ENCODE measurements at regions not wholly inside any gene's neighbourhood (a gene's known extent, or its start where the extent isn't known, plus 50 kb on each side); places are given as distances from the start of the nearest gene placed in this dataset.

DNA sequence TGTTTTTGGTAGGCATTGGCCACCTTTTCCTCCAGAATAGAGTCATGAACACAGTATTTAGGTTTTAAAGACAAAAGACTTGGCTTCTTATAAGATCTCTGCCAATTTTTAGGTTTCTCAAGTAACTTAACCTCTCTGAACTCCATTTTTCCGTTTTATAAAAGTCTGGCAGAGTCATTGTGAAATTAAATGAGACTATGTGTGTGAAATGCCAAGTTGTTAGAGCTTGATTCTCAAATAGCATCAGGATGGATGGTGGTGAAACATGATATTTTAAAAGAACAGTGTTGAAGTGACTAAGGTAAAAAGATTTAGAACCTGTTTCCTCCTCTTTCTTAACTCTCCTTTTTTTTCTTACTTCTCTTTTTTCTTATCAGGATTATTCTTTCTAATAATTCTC lies 617.7 kb upstream of the SLITRK1 start:
- TF ChIP-seq, protein P1, sequence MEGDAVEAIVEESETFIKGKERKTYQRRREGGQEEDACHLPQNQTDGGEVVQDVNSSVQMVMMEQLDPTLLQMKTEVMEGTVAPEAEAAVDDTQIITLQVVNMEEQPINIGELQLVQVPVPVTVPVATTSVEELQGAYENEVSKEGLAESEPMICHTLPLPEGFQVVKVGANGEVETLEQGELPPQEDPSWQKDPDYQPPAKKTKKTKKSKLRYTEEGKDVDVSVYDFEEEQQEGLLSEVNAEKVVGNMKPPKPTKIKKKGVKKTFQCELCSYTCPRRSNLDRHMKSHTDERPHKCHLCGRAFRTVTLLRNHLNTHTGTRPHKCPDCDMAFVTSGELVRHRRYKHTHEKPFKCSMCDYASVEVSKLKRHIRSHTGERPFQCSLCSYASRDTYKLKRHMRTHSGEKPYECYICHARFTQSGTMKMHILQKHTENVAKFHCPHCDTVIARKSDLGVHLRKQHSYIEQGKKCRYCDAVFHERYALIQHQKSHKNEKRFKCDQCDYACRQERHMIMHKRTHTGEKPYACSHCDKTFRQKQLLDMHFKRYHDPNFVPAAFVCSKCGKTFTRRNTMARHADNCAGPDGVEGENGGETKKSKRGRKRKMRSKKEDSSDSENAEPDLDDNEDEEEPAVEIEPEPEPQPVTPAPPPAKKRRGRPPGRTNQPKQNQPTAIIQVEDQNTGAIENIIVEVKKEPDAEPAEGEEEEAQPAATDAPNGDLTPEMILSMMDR (IDR thresholded peaks at IDR 0.05; ENCODE audit: low read depth, low read length, poor library complexity, severe bottlenecking) = no peak
- no peak for TF ChIP-seq EZH2phosphoT487 (IDR thresholded peaks at IDR 0.05; ENCODE audit: borderline replicate concordance, low read length)

All from DOHH2 (cell line).